ENCODE measurements at regions not wholly inside any gene's neighbourhood (a gene's known extent, or its start where the extent isn't known, plus 50 kb on each side); places are given as distances from the start of the nearest gene placed in this dataset.
"Not testable (repeated sequence)": the region's sequence is repeated elsewhere in the genome, so short reads cannot be mapped to it uniquely, and the experiment has no call there.

DNA sequence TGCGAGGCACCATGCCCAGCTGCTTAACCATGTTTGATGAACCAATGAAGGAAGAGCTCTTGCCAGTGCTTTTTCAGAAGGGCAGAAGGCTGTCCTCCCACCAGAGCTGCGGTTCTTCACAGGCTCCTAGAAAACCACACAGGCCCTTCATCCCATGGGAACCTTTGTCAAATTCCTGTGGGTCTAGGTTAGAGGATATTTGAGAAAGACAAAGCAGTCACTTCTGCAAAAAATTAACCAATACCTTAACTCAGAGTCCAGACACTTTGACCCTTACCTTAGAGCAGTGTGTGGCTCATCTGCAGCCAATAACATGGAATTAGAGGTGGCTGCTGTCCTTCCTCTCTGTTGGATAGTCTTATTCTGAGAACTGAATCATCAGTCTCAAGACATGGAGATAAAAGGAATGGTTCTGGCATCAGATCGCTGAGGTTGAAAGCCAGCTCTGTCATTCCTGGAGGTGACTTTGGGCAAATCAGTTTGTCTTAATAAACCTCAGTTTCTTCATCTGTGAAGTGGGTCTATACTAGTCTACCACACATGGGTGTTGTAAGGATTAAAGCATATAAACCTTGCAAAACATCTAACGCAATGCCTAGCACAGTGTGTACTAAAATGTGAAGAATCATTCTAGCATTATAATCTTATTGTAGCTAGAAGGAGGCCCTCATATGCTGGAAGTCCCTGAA lies 65.1 kb upstream of the PIP4K2A start:
- ATAC-seq (ENCODE audit: low read depth): no peak
- 100% methylated on average over 2 of the region's 4 CpGs for WGBS (ENCODE audit: insufficient coverage)
- ChIA-PET POLR2A (interaction anchor here (0.6 kb wide), 1 partner anchor 98 kb away, joined by 3 read pairs; no protein-coding TSS in a partner anchor), CTCF (no interaction called here)
- Histone ChIP-seq H4K20me1 (ENCODE audit: control insufficient read depth, insufficient read depth, low read length, poor library complexity, severe bottlenecking) (no peaks in the 10 kb centered on the region), H3K4me2 (replicated peaks; ENCODE audit: low read depth, low read length, poor library complexity, severe bottlenecking) (no peak overlapping the region), H3K9me3 (ENCODE audit: control extremely low read depth in 1 of 3, control insufficient read depth in 2 of 3, insufficient read depth in 1 of 3, low read length in 2 of 3) (peaks cover 0 to 15% (median 7%) of the 10 kb centered on the region in 3 donors), H3K9ac (ENCODE audit: low read length) (no peak overlapping the region), H2AFZ (ENCODE audit: insufficient read depth, low read depth, low read length, poor library complexity, severe bottlenecking) (no peak overlapping the region), H3K36me3 (replicated peaks in 1 of 2; ENCODE audit: control extremely low read depth in 1 of 2, control insufficient read depth in 1 of 2, extremely low read depth in 1 of 2, insufficient read depth in 2 of 2, low read length in 1 of 2) (no peaks in the 10 kb centered on the region), H3K4me1 (ENCODE audit: control insufficient read depth in 2 of 2, insufficient read depth in 2 of 2, low read length in 2 of 2) (no peaks in the 10 kb centered on the region), H3K27ac (ENCODE audit: low read length in 2 of 2) (no peak overlapping the region), H3K4me3 (ENCODE audit: control extremely low read depth in 1 of 5, extremely low read depth in 1 of 5, insufficient read depth in 1 of 5, low read depth in 2 of 5, low read length in 4 of 5) (no peak overlapping the region), H3K79me2 (ENCODE audit: control insufficient read depth, insufficient read depth, low read length) (no peaks in the 10 kb centered on the region), H3K27me3 (replicated peaks in 1 of 4; ENCODE audit: control extremely low read depth in 1 of 4, control insufficient read depth in 3 of 4, insufficient read depth in 4 of 4, low read length in 3 of 4) (no peaks in the 10 kb centered on the region)
- DNase-seq: no peak
- Mint-ChIP-seq H3K4me3 (no peak overlapping the region), H3K27ac (no peak overlapping the region), H3K4me1 (no peaks in the 10 kb centered on the region), H3K9me3 (ENCODE audit: insufficient read depth) (peaks cover 5% of the 10 kb centered on the region), H3K27me3 (no peaks in the 10 kb centered on the region)
- intact Hi-C loops (cut with micrococcal nuclease): loop anchor here (5.0 kb wide), 1 partner anchor 37 kb away; no protein-coding TSS in a partner anchor
- TF ChIP-seq, protein P1, sequence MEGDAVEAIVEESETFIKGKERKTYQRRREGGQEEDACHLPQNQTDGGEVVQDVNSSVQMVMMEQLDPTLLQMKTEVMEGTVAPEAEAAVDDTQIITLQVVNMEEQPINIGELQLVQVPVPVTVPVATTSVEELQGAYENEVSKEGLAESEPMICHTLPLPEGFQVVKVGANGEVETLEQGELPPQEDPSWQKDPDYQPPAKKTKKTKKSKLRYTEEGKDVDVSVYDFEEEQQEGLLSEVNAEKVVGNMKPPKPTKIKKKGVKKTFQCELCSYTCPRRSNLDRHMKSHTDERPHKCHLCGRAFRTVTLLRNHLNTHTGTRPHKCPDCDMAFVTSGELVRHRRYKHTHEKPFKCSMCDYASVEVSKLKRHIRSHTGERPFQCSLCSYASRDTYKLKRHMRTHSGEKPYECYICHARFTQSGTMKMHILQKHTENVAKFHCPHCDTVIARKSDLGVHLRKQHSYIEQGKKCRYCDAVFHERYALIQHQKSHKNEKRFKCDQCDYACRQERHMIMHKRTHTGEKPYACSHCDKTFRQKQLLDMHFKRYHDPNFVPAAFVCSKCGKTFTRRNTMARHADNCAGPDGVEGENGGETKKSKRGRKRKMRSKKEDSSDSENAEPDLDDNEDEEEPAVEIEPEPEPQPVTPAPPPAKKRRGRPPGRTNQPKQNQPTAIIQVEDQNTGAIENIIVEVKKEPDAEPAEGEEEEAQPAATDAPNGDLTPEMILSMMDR (IDR thresholded peaks at IDR 0.05): no peak
- no peak for TF ChIP-seq EZH2 (IDR thresholded peaks at IDR 0.05; ENCODE audit: borderline replicate concordance, insufficient read depth, low read depth, low read length, poor library complexity, severe bottlenecking)

DNA sequence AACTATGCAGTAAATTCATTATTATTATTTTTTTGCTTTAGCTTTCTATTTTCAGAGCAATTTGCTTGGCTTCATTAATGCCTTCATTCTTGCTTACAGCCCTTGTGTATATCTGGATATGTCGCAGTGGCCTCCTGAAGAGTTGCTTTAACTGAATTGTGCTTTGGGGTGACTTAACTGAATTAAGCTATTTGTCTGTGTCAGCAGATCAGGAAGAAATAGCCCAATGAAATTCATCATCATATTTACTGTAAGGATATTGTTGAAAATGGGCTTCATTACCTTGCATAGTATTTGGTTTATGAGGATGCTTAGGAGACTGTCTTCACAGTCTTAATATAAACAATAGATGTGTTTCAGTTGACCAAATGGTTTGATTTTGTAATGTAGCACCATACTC lies 59.7 kb upstream of the PIP4K2A start:
- TF ChIP-seq, protein P1 (IDR thresholded peaks at IDR 0.05): no peak
- no peak for TF ChIP-seq EZH2 (IDR thresholded peaks at IDR 0.05; ENCODE audit: borderline replicate concordance, insufficient read depth, low read depth, low read length, poor library complexity, severe bottlenecking)
- no peak overlapping the region for H3K27ac Mint-ChIP-seq

DNA sequence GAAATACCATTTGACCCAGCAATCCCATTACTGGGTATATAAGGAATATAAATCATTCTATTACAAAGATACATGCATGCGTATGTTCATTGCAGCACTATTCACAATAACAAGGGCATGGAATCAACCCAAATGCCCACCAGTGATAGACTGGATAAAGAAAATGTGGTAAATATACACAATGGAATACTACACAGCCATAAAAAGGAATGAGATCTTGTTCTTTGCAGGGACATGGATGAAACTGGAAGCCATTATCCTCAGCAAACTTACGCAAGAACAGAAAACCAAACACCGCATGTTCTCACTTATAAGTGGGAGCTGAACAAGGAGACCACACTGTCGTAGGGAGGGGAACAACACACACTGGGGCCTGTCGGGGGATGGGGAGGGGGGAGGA lies 57.3 kb upstream of the PIP4K2A start:
- H2AFZ ChIP-seq (ENCODE audit: insufficient read depth, low read depth, low read length, poor library complexity, severe bottlenecking); DNase-seq; H4K20me1 ChIP-seq (ENCODE audit: control insufficient read depth, insufficient read depth, low read length, poor library complexity, severe bottlenecking); POLR2A ChIA-PET; H3K9me3 ChIP-seq (ENCODE audit: control extremely low read depth in 1 of 3, control insufficient read depth in 2 of 3, insufficient read depth in 1 of 3, low read length in 2 of 3); H3K79me2 ChIP-seq (ENCODE audit: control insufficient read depth, insufficient read depth, low read length); H3K4me3 ChIP-seq (ENCODE audit: control extremely low read depth in 1 of 5, extremely low read depth in 1 of 5, insufficient read depth in 1 of 5, low read depth in 2 of 5, low read length in 4 of 5); H3K27me3 Mint-ChIP-seq; H3K4me3 Mint-ChIP-seq; H3K27me3 ChIP-seq (replicated peaks in 1 of 4; ENCODE audit: control extremely low read depth in 1 of 4, control insufficient read depth in 3 of 4, insufficient read depth in 4 of 4, low read length in 3 of 4); H3K27ac ChIP-seq (ENCODE audit: low read length in 2 of 2); H3K9ac ChIP-seq (ENCODE audit: low read length); H3K4me2 ChIP-seq (replicated peaks; ENCODE audit: low read depth, low read length, poor library complexity, severe bottlenecking); ATAC-seq (ENCODE audit: low read depth); H3K36me3 ChIP-seq (replicated peaks in 1 of 2; ENCODE audit: control extremely low read depth in 1 of 2, control insufficient read depth in 1 of 2, extremely low read depth in 1 of 2, insufficient read depth in 2 of 2, low read length in 1 of 2); H3K27ac Mint-ChIP-seq; intact Hi-C loops (cut with micrococcal nuclease); H3K9me3 Mint-ChIP-seq (ENCODE audit: insufficient read depth): not testable (repeated sequence)
- peaks cover 12 to 14% of the 10 kb centered on the region in 2 donors for H3K4me1 ChIP-seq (ENCODE audit: control insufficient read depth in 2 of 2, insufficient read depth in 2 of 2, low read length in 2 of 2)
- H3K4me1 Mint-ChIP-seq: peaks cover 18% of the 10 kb centered on the region
- CTCF ChIA-PET: interaction anchor here (1.1 kb wide), 1 partner anchor 9 kb away, joined by 4 read pairs; no protein-coding TSS in a partner anchor
- no CpG with 5 or more reads among the region's 5 CpGs for WGBS (ENCODE audit: insufficient coverage)

More for the DNA sequence above, 59.7 kb upstream of the PIP4K2A start:
- DNase-seq (no peak), ATAC-seq (ENCODE audit: low read depth) (no peak)
- Mint-ChIP-seq H3K27me3 (no peaks in the 10 kb centered on the region), H3K4me3 (no peak overlapping the region), H3K9me3 (ENCODE audit: insufficient read depth) (peaks cover 8% of the 10 kb centered on the region), H3K4me1 (no peaks in the 10 kb centered on the region)
- no peaks in the 10 kb centered on the region for H3K36me3 ChIP-seq (replicated peaks in 1 of 2; ENCODE audit: control extremely low read depth in 1 of 2, control insufficient read depth in 1 of 2, extremely low read depth in 1 of 2, insufficient read depth in 2 of 2, low read length in 1 of 2)
- WGBS (ENCODE audit: insufficient coverage): no CpG with 5 or more reads among the region's 1 CpG
- CTCF ChIA-PET: no interaction called here
- no peaks in the 10 kb centered on the region for H4K20me1 ChIP-seq (ENCODE audit: control insufficient read depth, insufficient read depth, low read length, poor library complexity, severe bottlenecking)
- intact Hi-C loops (cut with micrococcal nuclease): no loop called here
- H2AFZ ChIP-seq (ENCODE audit: insufficient read depth, low read depth, low read length, poor library complexity, severe bottlenecking): no peak overlapping the region
- H3K79me2 ChIP-seq (ENCODE audit: control insufficient read depth, insufficient read depth, low read length): no peaks in the 10 kb centered on the region
- H3K27me3 ChIP-seq (replicated peaks in 1 of 4; ENCODE audit: control extremely low read depth in 1 of 4, control insufficient read depth in 3 of 4, insufficient read depth in 4 of 4, low read length in 3 of 4): no peaks in the 10 kb centered on the region
- no peak overlapping the region for H3K9ac ChIP-seq (ENCODE audit: low read length)
- POLR2A ChIA-PET: no interaction called here
- no peak overlapping the region for H3K4me3 ChIP-seq (ENCODE audit: control extremely low read depth in 1 of 5, extremely low read depth in 1 of 5, insufficient read depth in 1 of 5, low read depth in 2 of 5, low read length in 4 of 5)
- H3K9me3 ChIP-seq (ENCODE audit: control extremely low read depth in 1 of 3, control insufficient read depth in 2 of 3, insufficient read depth in 1 of 3, low read length in 2 of 3): peaks cover 0 to 17% (median 7%) of the 10 kb centered on the region in 3 donors
- H3K4me1 ChIP-seq (ENCODE audit: control insufficient read depth in 2 of 2, insufficient read depth in 2 of 2, low read length in 2 of 2): no peaks in the 10 kb centered on the region
- no peak overlapping the region for H3K27ac ChIP-seq (ENCODE audit: low read length in 2 of 2)
- H3K4me2 ChIP-seq (replicated peaks; ENCODE audit: low read depth, low read length, poor library complexity, severe bottlenecking): no peak overlapping the region
